HepG2 (cell line): ENCODE measurements at regions not wholly inside any gene's neighbourhood (a gene's known extent, or its start where the extent isn't known, plus 50 kb on each side); places are given as distances from the start of the nearest gene placed in this dataset.
A peak's percentile ranks its signal among the peaks of the same experiment; 100 is the strongest.

Source experiments
- ATAC-seq: fragments of 200-7000 bp; cut with Tn5 transposase; 3 replicates; pipeline ENCODE4 v1.9.1; 2020; ENCODE audit warnings: mild to moderate bottlenecking, moderate library complexity
- BruUV-seq: library from RNA; stranded (reverse); fragments of 400-500 nt; replicated peaks from 2 replicates; lab custom pipeline; 2021; lab: Mats Ljungman, UMichigan
- CTCF ChIA-PET: fragments of 300-600 bp; formaldehyde crosslinking; extraction: SDS; loops from one replicate; lab custom pipeline; 2021; ENCODE audit warnings: low total read pairs, inconsistent platforms, low intra/inter-chr PET ratio; lab: Yijun Ruan, JAX
- POLR2A ChIA-PET: fragments of 350-600 bp; sonication (Branson Sonifier 250); formaldehyde crosslinking; loops from one replicate; lab custom pipeline; 2020; ENCODE audit warnings: antibody characterized with exemption, inconsistent platforms; lab: Yijun Ruan, JAX
- DNase-seq: peaks from one replicate; pipeline ENCODE4 v3.0.0-alpha.2; 2015; ENCODE audit warnings: low spot score
- FAIRE-seq: peaks from 3 replicates; lab custom pipeline; 2011; peaks lifted over from hg19 to GRCh38; lab: Jason Lieb, UNC
- H2AFZ ChIP-seq: one replicate; pipeline ENCODE4 v1.6.1; 2011; ENCODE audit warnings: low read length, inconsistent platforms
- H3K27ac ChIP-seq: fragments of 300-600 bp; 3 replicates; pipeline ENCODE4 v1.8.0; 2011; ENCODE audit warnings: mixed run types, mild to moderate bottlenecking, mixed read lengths, low read length, inconsistent platforms; ENCODE audit not compliant: insufficient read depth; ENCODE audit errors: extremely low read length
- H3K27me3 ChIP-seq, 2 experiments: fragments of 200-600 bp in 1 of 2; 2 replicates in 1 of 2; 3 replicates in 1 of 2; pipeline versions ENCODE4 v1.6.0 to v1.8.0; 2011; ENCODE audit warnings: low read length in 2 of 2, mild to moderate bottlenecking in 2 of 2, moderate library complexity in 2 of 2, inconsistent platforms in 1 of 2; ENCODE audit not compliant: insufficient read depth in 2 of 2, control insufficient read depth in 1 of 2
- H3K36me3 ChIP-seq, 2 experiments: fragments of 200-600 bp in 1 of 2; replicated peaks in 1 of 2; 2 replicates in 1 of 2; 3 replicates in 1 of 2; pipeline versions ENCODE4 v1.5.1 to v1.8.0; 2011; ENCODE audit warnings: low read length in 2 of 2, inconsistent platforms in 1 of 2; ENCODE audit not compliant: insufficient read depth in 2 of 2, control insufficient read depth in 1 of 2
- H3K4me1 ChIP-seq: 2 replicates; pipeline ENCODE4 v1.5.1; 2012; ENCODE audit warnings: low read length, inconsistent platforms; ENCODE audit not compliant: insufficient read depth
- H3K4me2 ChIP-seq: 2 replicates; pipeline ENCODE4 v1.6.0; 2011; ENCODE audit warnings: low read depth, low read length, inconsistent platforms
- H3K4me3 ChIP-seq, 3 experiments: fragments of 200-600 bp in 1 of 3; sonication (generic), shearing (Covaris generic) in 1 of 3; replicated peaks in 1 of 3; 2 replicates each; pipeline ENCODE4 v1.5.1; 2011 to 2016; ENCODE audit warnings: low read length in 3 of 3, inconsistent platforms in 2 of 3, low read depth in 2 of 3, mild to moderate bottlenecking in 2 of 3, control low read depth in 1 of 3, mixed read lengths in 1 of 3; ENCODE audit not compliant: insufficient read depth in 1 of 3
- H3K79me2 ChIP-seq: one replicate; pipeline ENCODE4 v1.6.1; 2011; ENCODE audit warnings: low read length, inconsistent platforms; ENCODE audit not compliant: insufficient read depth
- H3K9ac ChIP-seq: 2 replicates; pipeline ENCODE4 v1.6.0; 2011; ENCODE audit warnings: mild to moderate bottlenecking, low read depth, low read length, inconsistent platforms; ENCODE audit not compliant: insufficient read depth
- H3K9me3 ChIP-seq: 2 replicates; pipeline ENCODE4 v1.5.1; 2012; ENCODE audit warnings: mild to moderate bottlenecking, low read length
- H4K20me1 ChIP-seq: 2 replicates; pipeline ENCODE4 v1.6.0; 2011; ENCODE audit warnings: inconsistent platforms, mild to moderate bottlenecking, low read length, moderate library complexity; ENCODE audit not compliant: insufficient read depth
- CCDC6 ChIP-seq: sonication (generic); formaldehyde crosslinking; IDR thresholded peaks from 2 replicates; pipeline ENCODE4 v1.8.1; 2022; ENCODE audit warnings: mild to moderate bottlenecking, missing genetic modification reagents, moderate library complexity
- CHD4 ChIP-seq: fragments of 200-600 bp; sonication (generic); IDR thresholded peaks from 2 replicates; pipeline ENCODE4 v1.7.0; 2017; ENCODE audit warnings: mild to moderate bottlenecking, low read length, borderline replicate concordance
- DNMT1 ChIP-seq: sonication (generic); formaldehyde crosslinking; IDR thresholded peaks from 2 replicates; pipeline ENCODE4 v1.5.1; 2020; ENCODE audit warnings: mild to moderate bottlenecking, missing genetic modification reagents
- HOXD1 ChIP-seq: sonication (generic); formaldehyde crosslinking; IDR thresholded peaks from 2 replicates; pipeline ENCODE4 v1.5.0; 2020; ENCODE audit warnings: missing genetic modification reagents
- IRX3 ChIP-seq: sonication (generic); formaldehyde crosslinking; IDR thresholded peaks from 2 replicates; pipeline ENCODE4 v1.8.1; 2023; ENCODE audit warnings: mild to moderate bottlenecking, low read depth, missing genetic modification reagents, borderline replicate concordance
- MAFK ChIP-seq, 2 experiments: IDR thresholded peaks in 1 of 2; conservative IDR thresholded peaks in 1 of 2; 2 replicates each; pipeline ENCODE4 v1.6.1; 2011; ENCODE audit warnings: improper control_type of control experiment in 2 of 2, low read length in 2 of 2
- MTF1 ChIP-seq: sonication (generic); formaldehyde crosslinking; IDR thresholded peaks from 2 replicates; pipeline ENCODE4 v1.5.0; 2020; ENCODE audit warnings: missing genetic modification reagents
- NFE2 ChIP-seq: sonication (generic); formaldehyde crosslinking; IDR thresholded peaks from 2 replicates; pipeline ENCODE4 v1.4.0; 2020; ENCODE audit warnings: missing genetic modification reagents
- SMAD1 ChIP-seq: sonication (generic); formaldehyde crosslinking; IDR thresholded peaks from 2 replicates; pipeline ENCODE4 v1.4.0; 2020; ENCODE audit warnings: missing genetic modification reagents, low read depth, mild to moderate bottlenecking, borderline replicate concordance
- TBX3 ChIP-seq: fragments of 450-650 bp; IDR thresholded peaks from 2 replicates; pipeline ENCODE4 v1.6.1; 2017; ENCODE audit warnings: antibody characterized with exemption, mild to moderate bottlenecking, inconsistent platforms, borderline replicate concordance
- U2AF1 ChIP-seq: fragments of 200-400 bp; formaldehyde crosslinking; optimal IDR thresholded peaks from 2 replicates; pipeline ENCODE3; 2017; ENCODE audit warnings: mild to moderate bottlenecking, low read depth, low read length
- ZNF512 ChIP-seq: sonication (generic); formaldehyde crosslinking; IDR thresholded peaks from 2 replicates; pipeline ENCODE4 v1.4.0; 2020; ENCODE audit warnings: mild to moderate bottlenecking, missing genetic modification reagents
- ZNF598 ChIP-seq: sonication (generic); formaldehyde crosslinking; IDR thresholded peaks from 2 replicates; pipeline ENCODE4 v1.5.1; 2020; ENCODE audit warnings: mild to moderate bottlenecking, missing genetic modification reagents, borderline replicate concordance
- ZNF83 ChIP-seq: sonication (generic); formaldehyde crosslinking; IDR thresholded peaks from 2 replicates; pipeline ENCODE4 v1.4.0; 2020; ENCODE audit warnings: missing genetic modification reagents, mild to moderate bottlenecking, borderline replicate concordance
- WGBS: methylation state at CpG from one replicate; pipeline ENCODE4 v1.1.6; 2017; ENCODE audit warnings: low lambda C conversion rate; 5-methylcytosine and 5-hydroxymethylcytosine counted together
- in situ Hi-C: cut with HindIII; loops from 2 replicates; pipeline ENCODE4 v1.10.0; 2017; ENCODE audit warnings: low pct_unique_long_range_greater_than_20kb; ENCODE audit not compliant: extremely low pct_ligation_motif_present
- intact Hi-C: fragments of 100-400 bp; cut with micrococcal nuclease; formaldehyde crosslinking; loops from one replicate; pipeline ENCODE4 v1.10.0; 2022; ENCODE audit not compliant: unreplicated experiment
- TF ChIP-seq, protein P1 (sequence below): fragments of 450-650 bp; IDR thresholded peaks from 2 replicates; pipeline ENCODE4 v1.6.1; 2016
- TF ChIP-seq, protein P2 (sequence below): sonication (generic); formaldehyde crosslinking; IDR thresholded peaks from 2 replicates; pipeline ENCODE4 v1.4.0; 2020; ENCODE audit warnings: mild to moderate bottlenecking, low read depth, missing genetic modification reagents

- no peak overlapping the region for H3K9ac ChIP-seq
- no TSS peak for BruUV-seq
- no peak for DNase-seq
- H4K20me1 ChIP-seq = no peaks in the 10 kb centered on the region
- H3K4me3 ChIP-seq = no peak overlapping the region
- ChIA-PET CTCF (no interaction called here), POLR2A (no interaction called here)
- no peak for ATAC-seq
- H2AFZ ChIP-seq = no peak overlapping the region
- H3K4me1 ChIP-seq = no peaks in the 10 kb centered on the region
- no peaks in the 10 kb centered on the region for H3K36me3 ChIP-seq
- TF ChIP-seq SMAD1 (no peak), ZNF512 (no peak)
- TF ChIP-seq, protein P1, sequence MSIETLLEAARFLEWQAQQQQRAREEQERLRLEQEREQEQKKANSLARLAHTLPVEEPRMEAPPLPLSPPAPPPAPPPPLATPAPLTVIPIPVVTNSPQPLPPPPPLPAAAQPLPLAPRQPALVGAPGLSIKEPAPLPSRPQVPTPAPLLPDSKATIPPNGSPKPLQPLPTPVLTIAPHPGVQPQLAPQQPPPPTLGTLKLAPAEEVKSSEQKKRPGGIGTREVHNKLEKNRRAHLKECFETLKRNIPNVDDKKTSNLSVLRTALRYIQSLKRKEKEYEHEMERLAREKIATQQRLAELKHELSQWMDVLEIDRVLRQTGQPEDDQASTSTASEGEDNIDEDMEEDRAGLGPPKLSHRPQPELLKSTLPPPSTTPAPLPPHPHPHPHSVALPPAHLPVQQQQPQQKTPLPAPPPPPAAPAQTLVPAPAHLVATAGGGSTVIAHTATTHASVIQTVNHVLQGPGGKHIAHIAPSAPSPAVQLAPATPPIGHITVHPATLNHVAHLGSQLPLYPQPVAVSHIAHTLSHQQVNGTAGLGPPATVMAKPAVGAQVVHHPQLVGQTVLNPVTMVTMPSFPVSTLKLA = peak; percentile 94
- H3K4me2 ChIP-seq = no peak overlapping the region
- H3K27me3 ChIP-seq = no peaks in the 10 kb centered on the region
- H3K27ac ChIP-seq = no peak overlapping the region
- no peak for FAIRE-seq
- no peaks in the 10 kb centered on the region for H3K9me3 ChIP-seq
- in situ Hi-C loops (no loop called here), intact Hi-C loops (no loop called here)
- WGBS = under 1% methylated on average over 3 of the region's 3 CpGs
- H3K79me2 ChIP-seq = no peaks in the 10 kb centered on the region
Measured at GRCh38 chr1:58166417-58166816, 380.1 kb downstream of the OMA1 start.

DNA sequence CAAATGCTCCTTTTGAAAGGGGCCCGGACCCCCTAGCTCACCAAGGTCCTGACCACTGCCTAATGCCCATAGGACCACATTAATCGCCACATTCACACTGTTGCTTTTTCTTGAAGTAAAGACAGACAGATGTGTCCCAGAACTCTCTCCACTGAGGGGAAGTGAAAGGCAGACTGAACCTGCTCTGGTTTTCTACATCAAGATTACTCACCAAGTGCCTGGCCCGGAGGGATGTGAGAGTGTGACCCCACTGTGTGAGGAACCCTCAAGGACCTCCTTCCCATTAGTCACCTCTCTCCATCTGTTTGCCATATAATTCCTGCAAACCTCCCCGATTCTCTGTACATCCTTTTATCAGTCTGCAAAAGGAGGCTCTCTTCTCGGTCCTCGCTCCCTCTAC lies 381.5 kb downstream of the OMA1 start:
- WGBS = 18% methylated on average over 6 of the region's 6 CpGs
- H3K9ac ChIP-seq = no peak overlapping the region
- no peaks in the 10 kb centered on the region for H3K79me2 ChIP-seq
- FAIRE-seq (no peak), DNase-seq (no peak), ATAC-seq (no peak)
- no peak overlapping the region for H3K4me2 ChIP-seq
- no peaks in the 10 kb centered on the region for H3K27me3 ChIP-seq
- H3K9me3 ChIP-seq = no peaks in the 10 kb centered on the region
- intact Hi-C loops (no loop called here), in situ Hi-C loops (no loop called here)
- ChIA-PET POLR2A (no interaction called here), CTCF (no interaction called here)
- no peak overlapping the region for H2AFZ ChIP-seq
- H4K20me1 ChIP-seq = no peaks in the 10 kb centered on the region
- no peaks in the 10 kb centered on the region for H3K4me1 ChIP-seq
- H3K4me3 ChIP-seq = no peak overlapping the region
- no TSS peak for BruUV-seq
- no peak overlapping the region for H3K27ac ChIP-seq
- H3K36me3 ChIP-seq = no peaks in the 10 kb centered on the region
- TF ChIP-seq DNMT1 (CRISPR knock-in tag) (no peak), MTF1 (CRISPR knock-in tag) (no peak), CHD4 (no peak), TBX3 (no peak), U2AF1 (no peak), MAFK (conservative IDR thresholded peaks at IDR 0.05 in 1 of 2, IDR thresholded peaks at IDR 0.05 in 1 of 2; ENCODE audit: low read length in 2 of 2) (no peak), ZNF598 (CRISPR knock-in tag) (no peak), NFE2 (CRISPR knock-in tag) (no peak), ZNF83 (CRISPR knock-in tag) (no peak), CCDC6 (CRISPR knock-in tag) (no peak), HOXD1 (CRISPR knock-in tag) (no peak), IRX3 (CRISPR knock-in tag) (no peak)
- TF ChIP-seq, protein P2, sequence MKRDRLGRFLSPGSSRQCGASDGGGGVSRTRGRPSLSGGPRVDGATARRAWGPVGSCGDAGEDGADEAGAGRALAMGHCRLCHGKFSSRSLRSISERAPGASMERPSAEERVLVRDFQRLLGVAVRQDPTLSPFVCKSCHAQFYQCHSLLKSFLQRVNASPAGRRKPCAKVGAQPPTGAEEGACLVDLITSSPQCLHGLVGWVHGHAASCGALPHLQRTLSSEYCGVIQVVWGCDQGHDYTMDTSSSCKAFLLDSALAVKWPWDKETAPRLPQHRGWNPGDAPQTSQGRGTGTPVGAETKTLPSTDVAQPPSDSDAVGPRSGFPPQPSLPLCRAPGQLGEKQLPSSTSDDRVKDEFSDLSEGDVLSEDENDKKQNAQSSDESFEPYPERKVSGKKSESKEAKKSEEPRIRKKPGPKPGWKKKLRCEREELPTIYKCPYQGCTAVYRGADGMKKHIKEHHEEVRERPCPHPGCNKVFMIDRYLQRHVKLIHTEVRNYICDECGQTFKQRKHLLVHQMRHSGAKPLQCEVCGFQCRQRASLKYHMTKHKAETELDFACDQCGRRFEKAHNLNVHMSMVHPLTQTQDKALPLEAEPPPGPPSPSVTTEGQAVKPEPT = no peak
